ENCODE measurements at regions not wholly inside any gene's neighbourhood (a gene's known extent, or its start where the extent isn't known, plus 50 kb on each side); places are given as distances from the start of the nearest gene placed in this dataset.

- no peak for DNase-seq (ENCODE audit: low spot score)
Observed at GRCh38 chr7:47636433-47637175, 54.7 kb upstream of the TNS3 start.

GRCh38 chr7:47636081-47636432, 54.1 kb upstream of the TNS3 start:
- DNase-seq (ENCODE audit: low spot score) = no peak

GRCh38 chr7:47635091-47636080, 53.5 kb upstream of the TNS3 start:
- DNase-seq (ENCODE audit: low spot score) = peak; percentile 49

GRCh38 chr7:47634273-47634672, 52.4 kb upstream of the TNS3 start:
- peak; percentile 52 for DNase-seq (ENCODE audit: low spot score)

- DNase-seq (ENCODE audit: low spot score) = no peak
Observed at GRCh38 chr7:47633134-47633533, 51.2 kb upstream of the TNS3 start.
